ENCODE measurements at regions not wholly inside any gene's neighbourhood (a gene's known extent, or its start where the extent isn't known, plus 50 kb on each side); places are given as distances from the start of the nearest gene placed in this dataset.

GRCh38 chr7:49102411-49102810 is 178.1 kb downstream of the CDC14C start:
- no peak for DNase-seq

GRCh38 chr7:49111706-49112105 is 187.4 kb downstream of the CDC14C start:
- no peak for DNase-seq

GRCh38 chr7:49112222-49112621 is 187.9 kb downstream of the CDC14C start:
- no peak for DNase-seq

- DNase-seq: no peak
Observed at GRCh38 chr7:49112647-49113046, 188.3 kb downstream of the CDC14C start.

- DNase-seq: no peak
Observed at GRCh38 chr7:49119706-49120105, 195.4 kb downstream of the CDC14C start.

- no peak for DNase-seq
Observed at GRCh38 chr7:49125246-49125645, 200.9 kb downstream of the CDC14C start.

GRCh38 chr7:49127359-49127913 is 203.1 kb downstream of the CDC14C start:
- no peak for DNase-seq

- DNase-seq: no peak
Observed at GRCh38 chr7:49137978-49138377, 213.6 kb downstream of the CDC14C start.

- DNase-seq: no peak
Observed at GRCh38 chr7:49150486-49150885, 226.1 kb downstream of the CDC14C start.

GRCh38 chr7:49151146-49151545 is 226.8 kb downstream of the CDC14C start:
- DNase-seq: no peak

- no peak for DNase-seq
Observed at GRCh38 chr7:49158321-49158720, 234.0 kb downstream of the CDC14C start.

- DNase-seq: no peak
Observed at GRCh38 chr7:49159536-49159935, 235.2 kb downstream of the CDC14C start.

- peak; percentile 7 for DNase-seq
Observed at GRCh38 chr7:49166441-49166840, 242.1 kb downstream of the CDC14C start.

GRCh38 chr7:49172639-49173038 is 248.3 kb downstream of the CDC14C start:
- no peak for DNase-seq

GRCh38 chr7:49174396-49174795 is 250.0 kb downstream of the CDC14C start:
- DNase-seq: no peak

- DNase-seq: no peak
Observed at GRCh38 chr7:49187543-49188268, 263.4 kb downstream of the CDC14C start.

- DNase-seq: no peak
Observed at GRCh38 chr7:49228426-49229098, 304.2 kb downstream of the CDC14C start.

- no peak for DNase-seq
Observed at GRCh38 chr7:49229246-49229645, 304.9 kb downstream of the CDC14C start.

- DNase-seq: no peak
Observed at GRCh38 chr7:49243521-49243920, 319.2 kb downstream of the CDC14C start.

GRCh38 chr7:49244543-49244942 is 320.2 kb downstream of the CDC14C start:
- DNase-seq: no peak

- DNase-seq: no peak
Observed at GRCh38 chr7:49245062-49245461, 320.7 kb downstream of the CDC14C start.

- DNase-seq: no peak
Observed at GRCh38 chr7:49247759-49248158, 323.4 kb downstream of the CDC14C start.

GRCh38 chr7:49255054-49255453 is 330.7 kb downstream of the CDC14C start:
- DNase-seq: no peak

- DNase-seq: no peak
Observed at GRCh38 chr7:49260538-49260937, 336.2 kb downstream of the CDC14C start.

Measured in NCI-H146 (cell line).